Liver (tissue), 2 donors: ENCODE measurements at regions not wholly inside any gene's neighbourhood (a gene's known extent, or its start where the extent isn't known, plus 50 kb on each side); places are given as distances from the start of the nearest gene placed in this dataset.

ENCODE experiments used
- EGR1 ChIP-seq, 2 donors: IDR thresholded peaks; 2 replicates each; pipeline ENCODE4 v1.6.1; 2016 to 2018; ENCODE audit warnings: antibody characterized with exemption in 2 of 2, low read depth in 2 of 2
- RAD21 ChIP-seq, 2 donors: IDR thresholded peaks; 2 replicates each; pipeline ENCODE4 v1.6.1; 2016; ENCODE audit warnings: antibody characterized with exemption in 2 of 2, mild to moderate bottlenecking in 2 of 2
- YY1 ChIP-seq: IDR thresholded peaks from 2 replicates; pipeline ENCODE4 v1.6.1; 2016; ENCODE audit warnings: antibody characterized with exemption, mild to moderate bottlenecking
- TF ChIP-seq, protein P1 (sequence below): IDR thresholded peaks from 2 replicates; pipeline ENCODE4 v1.6.1; 2016; ENCODE audit warnings: antibody characterized with exemption
- TF ChIP-seq, protein P2 (sequence below): IDR thresholded peaks from 2 replicates; pipeline ENCODE4 v1.6.1; 2016; ENCODE audit warnings: antibody characterized with exemption
- donor health status: healthy.

GRCh38 chr18:27826101-27826500 is 350.8 kb downstream of the CDH2 start:
- TF ChIP-seq, protein P1, sequence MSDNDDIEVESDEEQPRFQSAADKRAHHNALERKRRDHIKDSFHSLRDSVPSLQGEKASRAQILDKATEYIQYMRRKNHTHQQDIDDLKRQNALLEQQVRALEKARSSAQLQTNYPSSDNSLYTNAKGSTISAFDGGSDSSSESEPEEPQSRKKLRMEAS = no peak
- TF ChIP-seq, protein P2, sequence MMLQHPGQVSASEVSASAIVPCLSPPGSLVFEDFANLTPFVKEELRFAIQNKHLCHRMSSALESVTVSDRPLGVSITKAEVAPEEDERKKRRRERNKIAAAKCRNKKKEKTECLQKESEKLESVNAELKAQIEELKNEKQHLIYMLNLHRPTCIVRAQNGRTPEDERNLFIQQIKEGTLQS = no peak
- TF ChIP-seq YY1 (no peak), EGR1 (IDR thresholded peaks at IDR 0.05; ENCODE audit: low read depth in 2 of 2) (no peak), RAD21 (IDR thresholded peaks at IDR 0.05) (no peak)
